SK-N-SH treated with all-trans-retinoic acid at 6 μM for 48 hours (cell line): ENCODE measurements at regions not wholly inside any gene's neighbourhood (a gene's known extent, or its start where the extent isn't known, plus 50 kb on each side); places are given as distances from the start of the nearest gene placed in this dataset.

ENCODE experiments used
- ARNTL ChIP-seq: fragments of 450-650 bp; formaldehyde crosslinking; IDR thresholded peaks from 2 replicates; pipeline ENCODE4 v1.5.0; 2020; ENCODE audit warnings: low read depth, mild to moderate bottlenecking, moderate library complexity, borderline replicate concordance
- CREB5 ChIP-seq: fragments of 250-450 bp; sonication (Bioruptor Pico); IDR thresholded peaks from 2 replicates; pipeline ENCODE4 v1.5.1; 2020; ENCODE audit warnings: low read depth, mild to moderate bottlenecking, moderate library complexity
- CSDC2 ChIP-seq: fragments of 250-450 bp; sonication (Bioruptor Pico); IDR thresholded peaks from 2 replicates; pipeline ENCODE4 v1.5.0; 2020; ENCODE audit warnings: mild to moderate bottlenecking, moderate library complexity
- ESRRG ChIP-seq: fragments of 250-450 bp; sonication (Bioruptor Pico); IDR thresholded peaks from 2 replicates; pipeline ENCODE4 v1.6.1; 2021; ENCODE audit warnings: mild to moderate bottlenecking
- OSR1 ChIP-seq: fragments of 250-450 bp; sonication (Bioruptor Pico); IDR thresholded peaks from 2 replicates; pipeline ENCODE4 v1.8.0; 2022; ENCODE audit warnings: moderate library complexity, mild to moderate bottlenecking, inconsistent platforms
- PATZ1 ChIP-seq: fragments of 250-450 bp; sonication (Bioruptor Pico); IDR thresholded peaks from 2 replicates; pipeline ENCODE4 v1.8.0; 2020; ENCODE audit warnings: mild to moderate bottlenecking, moderate library complexity, borderline replicate concordance
- PPARA ChIP-seq: fragments of 250-450 bp; sonication (Bioruptor Pico); IDR thresholded peaks from 2 replicates; pipeline ENCODE4 v1.5.0; 2020; ENCODE audit warnings: mild to moderate bottlenecking, borderline replicate concordance
- TCF4 ChIP-seq: fragments of 250-450 bp; sonication (Bioruptor Pico); IDR thresholded peaks from 2 replicates; pipeline ENCODE4 v1.8.0; 2021; ENCODE audit warnings: mild to moderate bottlenecking, moderate library complexity, borderline replicate concordance
- TOX ChIP-seq: fragments of 250-450 bp; sonication (Bioruptor Pico); IDR thresholded peaks from 2 replicates; pipeline ENCODE4 v1.8.0; 2021; ENCODE audit warnings: mild to moderate bottlenecking, moderate library complexity, borderline replicate concordance
- ZC3H10 ChIP-seq: fragments of 250-450 bp; sonication (Bioruptor Pico); IDR thresholded peaks from 2 replicates; pipeline ENCODE4 v1.5.1; 2021; ENCODE audit warnings: mild to moderate bottlenecking, moderate library complexity
- ZFP3 ChIP-seq: fragments of 250-450 bp; sonication (Bioruptor Pico); IDR thresholded peaks from 2 replicates; pipeline ENCODE4 v1.5.0; 2020; ENCODE audit warnings: mild to moderate bottlenecking, moderate library complexity
- ZFP30 ChIP-seq: fragments of 450-650 bp; formaldehyde crosslinking; IDR thresholded peaks from 2 replicates; pipeline ENCODE4 v1.5.0; 2022; ENCODE audit warnings: mild to moderate bottlenecking, moderate library complexity

GRCh38 chr6:23454080-23454976, 671.7 kb upstream of the NRSN1 start:
- no peak for TF ChIP-seq CREB5 (CRISPR knock-in tag)
- TF ChIP-seq ZFP3 (CRISPR knock-in tag), result no peak
- no peak for TF ChIP-seq ESRRG (CRISPR knock-in tag)
- no peak for TF ChIP-seq ZC3H10 (CRISPR knock-in tag)
- TF ChIP-seq PATZ1 (CRISPR knock-in tag), result no peak
- no peak for TF ChIP-seq CSDC2 (CRISPR knock-in tag)
- no peak for TF ChIP-seq ZFP30
- TF ChIP-seq OSR1, result no peak
- no peak for TF ChIP-seq PPARA (CRISPR knock-in tag)
- no peak for TF ChIP-seq TOX (CRISPR knock-in tag)
- no peak for TF ChIP-seq ARNTL (CRISPR knock-in tag)
- no peak for TF ChIP-seq TCF4
